Fibroblast of skin of left biceps (primary cell): ENCODE measurements at regions not wholly inside any gene's neighbourhood (a gene's known extent, or its start where the extent isn't known, plus 50 kb on each side); places are given as distances from the start of the nearest gene placed in this dataset.
A peak's percentile ranks its signal among the peaks of the same experiment; 100 is the strongest.

Experiments used
- DNase-seq, 2 experiments: peaks; one replicate each; pipeline ENCODE4 v3.0.0-alpha.2; 2013; ENCODE audit warnings: low read depth in 2 of 2

GRCh38 chr3:194265996-194266964, 84.8 kb downstream of the CPN2 start:
- DNase-seq, result no peak

DNA sequence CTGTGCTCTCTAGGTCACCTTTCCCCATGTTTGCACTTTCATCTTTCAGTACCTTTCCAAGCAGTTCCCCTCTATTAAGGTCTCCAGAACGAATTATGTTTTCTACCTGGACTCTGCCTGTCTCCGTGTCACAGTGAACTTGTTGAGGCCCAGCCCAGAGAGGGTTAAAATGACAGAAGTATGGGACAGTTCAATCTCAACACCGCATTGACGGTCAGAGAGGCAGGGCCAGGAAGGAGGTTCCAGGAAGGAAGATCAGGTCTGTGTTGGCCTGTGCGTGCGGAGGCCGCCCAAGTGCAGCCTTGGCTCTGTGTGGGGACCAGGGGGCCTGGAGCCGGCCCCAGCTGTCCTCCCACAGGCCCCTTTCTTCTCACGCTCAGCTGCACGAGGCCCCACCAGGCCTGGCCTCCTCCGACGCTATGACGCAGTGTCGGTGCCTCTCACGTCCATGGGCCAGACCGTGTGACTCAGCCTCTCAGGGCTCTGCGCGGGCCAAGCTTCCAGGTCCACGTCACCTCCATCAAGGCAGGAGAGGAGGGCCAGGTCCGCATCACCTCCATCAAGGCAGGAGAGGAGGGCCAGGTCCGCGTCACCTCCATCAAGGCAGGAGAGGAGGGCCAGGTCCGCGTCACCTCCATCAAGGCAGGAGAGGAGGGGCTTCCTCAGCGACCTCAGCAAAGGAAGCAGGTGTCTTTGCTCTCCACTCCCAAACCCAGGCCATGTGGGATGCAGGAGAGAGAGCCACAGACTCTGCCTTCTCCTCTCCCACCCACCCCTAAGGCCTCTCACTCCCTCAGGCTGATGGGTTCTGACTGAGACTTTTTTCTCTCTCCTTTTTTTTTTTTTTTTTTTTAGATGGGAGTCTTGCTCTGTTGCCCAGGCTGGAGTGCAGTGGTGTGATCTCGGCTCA, 83.1 kb downstream of the CPN2 start:
- DNase-seq, result no peak

DNA sequence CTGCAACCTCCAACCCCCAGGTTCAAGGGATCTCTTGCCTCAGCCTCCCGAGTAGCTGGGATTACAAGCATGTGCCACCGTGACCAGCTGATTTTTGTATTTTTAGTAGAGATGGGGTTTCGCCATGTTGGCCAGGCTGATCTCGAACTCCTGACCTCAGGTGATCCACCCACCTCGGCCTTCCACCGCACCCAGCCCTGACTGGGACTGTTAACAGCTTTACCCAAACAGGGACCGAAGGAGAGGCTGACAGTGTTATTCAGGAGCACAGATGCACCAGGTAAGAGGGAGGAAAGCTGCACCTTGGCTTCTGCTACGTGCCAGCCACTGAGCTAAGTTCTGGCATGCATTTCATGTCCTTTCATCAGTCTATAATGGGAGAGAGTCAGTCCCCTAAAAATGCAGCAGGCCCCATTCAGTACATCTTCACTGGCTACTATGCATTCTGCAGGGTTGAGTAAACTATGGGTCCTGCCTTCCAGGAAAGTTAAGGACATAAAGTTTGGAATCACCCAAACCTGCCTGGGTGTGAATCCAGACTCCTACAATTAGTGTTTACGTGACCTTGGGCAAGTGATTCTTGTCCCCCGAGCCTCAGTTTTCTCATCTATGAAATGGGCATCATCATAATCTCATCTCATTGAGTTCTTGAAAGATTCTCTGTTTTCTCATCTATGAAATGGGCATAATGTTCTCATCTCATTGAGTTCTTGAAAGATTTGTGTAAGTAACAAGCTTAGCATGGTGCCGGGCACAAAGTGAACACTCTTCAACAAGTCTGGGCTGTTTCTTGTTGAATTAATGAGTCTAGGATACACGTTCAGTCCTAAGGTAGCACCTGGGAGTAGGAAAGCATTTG, 82.2 kb downstream of the CPN2 start:
- DNase-seq, result no peak

GRCh38 chr3:194269610-194270145, 81.5 kb downstream of the CPN2 start:
- no peak for DNase-seq

GRCh38 chr3:194270627-194271459, 80.3 kb downstream of the CPN2 start:
- no peak for DNase-seq

DNA sequence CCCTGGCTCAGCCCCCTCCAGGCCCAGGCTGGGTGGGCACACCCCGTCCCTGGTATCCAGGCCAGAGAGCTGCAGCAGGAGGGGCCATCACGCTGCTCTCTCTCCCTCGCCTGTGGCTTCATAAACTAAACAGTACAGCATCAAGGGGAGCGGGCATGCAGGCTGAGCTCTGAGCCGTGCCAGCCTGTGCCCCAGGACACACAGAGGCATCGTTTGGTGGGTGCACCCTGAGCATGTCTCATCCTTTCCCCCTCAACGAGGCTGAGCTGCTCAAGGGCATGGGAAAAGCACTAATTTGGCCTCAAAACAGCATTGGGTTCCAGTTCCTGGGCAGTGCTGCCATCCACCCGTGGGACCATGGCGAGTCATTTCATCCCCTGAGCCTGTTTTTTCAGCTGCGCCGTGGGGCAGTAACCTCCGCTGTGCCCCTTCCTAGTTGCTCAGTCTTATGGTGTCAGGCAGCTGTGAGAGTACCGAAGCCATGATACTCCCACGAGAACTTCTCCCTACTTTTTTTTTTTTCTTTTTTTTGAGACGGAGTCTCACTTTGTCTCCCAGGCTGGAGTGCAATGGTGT, 79.6 kb downstream of the CPN2 start:
- no peak for DNase-seq

GRCh38 chr3:194272221-194272620, 78.9 kb downstream of the CPN2 start:
- DNase-seq, result no peak

- DNase-seq, result peak; percentile 74 to 80
Observed at GRCh38 chr3:194272861-194273742, 78.0 kb downstream of the CPN2 start.

GRCh38 chr3:194273743-194274310, 77.3 kb downstream of the CPN2 start:
- no peak for DNase-seq

GRCh38 chr3:194274424-194275085, 76.6 kb downstream of the CPN2 start:
- no peak for DNase-seq

GRCh38 chr3:194275291-194275690, 75.8 kb downstream of the CPN2 start:
- no peak for DNase-seq

DNA sequence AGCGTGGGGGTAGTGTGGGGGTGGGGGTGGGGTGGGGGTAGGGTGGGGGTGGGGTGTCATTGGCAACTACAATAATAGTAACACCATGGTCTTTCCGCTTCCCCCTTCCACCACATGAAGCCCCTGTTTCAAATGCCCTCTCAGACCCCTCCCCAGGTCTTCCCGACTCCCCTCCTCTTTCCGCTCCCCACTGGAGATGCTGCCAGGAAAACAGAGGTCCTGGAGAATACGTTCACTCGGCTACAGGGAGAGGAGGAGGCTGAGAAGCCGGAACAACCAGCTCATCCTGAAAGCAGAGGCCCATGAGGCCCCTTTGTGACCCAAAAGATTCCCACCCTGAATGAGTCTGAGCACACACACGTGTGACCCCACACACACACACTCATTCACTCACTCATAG, 75.4 kb downstream of the CPN2 start:
- DNase-seq, result no peak

DNA sequence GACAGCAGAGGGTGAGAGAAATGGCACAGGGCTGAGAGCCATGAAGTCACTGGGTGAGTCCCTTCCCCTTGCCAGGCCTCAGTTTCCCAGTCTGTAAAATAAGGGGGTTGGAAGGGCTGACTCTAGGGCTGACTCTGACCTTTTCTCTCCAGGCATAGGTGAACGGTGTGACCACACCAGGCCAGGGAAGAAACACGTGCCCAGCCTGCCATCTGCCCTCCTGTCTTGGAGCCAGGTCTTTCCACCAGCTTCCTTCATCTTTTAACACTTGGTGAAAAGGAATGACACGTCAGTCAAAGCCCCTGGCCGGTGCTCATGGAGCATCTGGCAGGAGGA, 74.4 kb downstream of the CPN2 start:
- DNase-seq, result no peak

DNA sequence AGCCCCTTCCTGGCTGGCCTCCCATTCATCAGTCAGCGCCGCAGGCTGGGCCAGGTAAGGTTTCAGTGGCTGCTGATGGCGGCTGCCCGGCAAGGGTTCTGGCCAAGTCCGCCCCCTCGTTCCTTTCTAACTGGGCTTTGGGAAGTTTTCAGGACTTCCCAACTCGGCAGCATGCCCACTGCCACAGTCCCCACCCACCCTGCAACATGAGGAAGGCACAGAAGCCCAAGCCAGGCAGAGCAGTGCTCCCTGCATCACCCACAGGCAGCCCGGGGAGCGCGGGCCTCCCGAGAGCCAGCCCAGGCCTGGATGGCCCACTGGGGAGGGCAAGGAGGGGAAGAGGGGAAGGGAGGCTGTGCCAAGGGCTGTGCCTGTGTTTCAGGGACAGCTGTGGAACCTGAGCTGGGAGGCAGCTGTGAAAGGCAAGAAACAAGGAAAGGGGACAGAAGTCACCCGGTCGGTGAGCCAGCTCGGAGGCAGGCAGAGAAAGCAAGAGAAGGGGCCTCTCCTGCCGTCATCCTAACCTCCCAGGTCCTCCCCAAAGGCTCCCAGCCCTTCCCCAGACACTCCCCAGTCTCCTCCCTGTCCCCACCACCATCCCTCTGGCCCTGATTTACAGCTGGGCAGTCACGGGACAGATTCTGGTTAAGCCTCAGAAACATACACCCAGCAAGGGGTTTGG, 73.9 kb downstream of the CPN2 start:
- no peak for DNase-seq

GRCh38 chr3:194277786-194278130, 73.4 kb downstream of the CPN2 start:
- no peak for DNase-seq

GRCh38 chr3:194278186-194278845, 72.8 kb downstream of the CPN2 start:
- DNase-seq, result no peak

DNA sequence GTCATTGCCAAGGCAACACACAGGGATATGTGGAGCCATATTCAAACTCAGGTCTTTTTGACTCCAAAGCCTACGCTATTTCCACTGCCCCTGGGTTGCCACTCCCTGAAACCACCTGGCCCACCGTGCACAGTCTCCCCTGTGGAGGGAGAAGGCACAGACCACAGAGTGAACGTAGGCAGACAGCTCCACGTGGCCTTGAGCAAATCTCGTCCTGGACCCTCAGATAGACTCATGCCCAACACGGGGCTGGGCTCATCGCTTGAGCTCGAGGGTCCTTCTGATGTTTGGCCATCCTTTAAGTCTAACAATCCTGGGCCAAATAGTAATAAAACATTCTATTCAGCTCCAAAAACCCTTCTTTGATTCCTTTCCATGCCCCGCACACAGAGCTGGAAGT, 72.0 kb downstream of the CPN2 start:
- no peak for DNase-seq
